Dermis microvascular lymphatic vessel endothelial cell (primary cell): ENCODE measurements at regions not wholly inside any gene's neighbourhood (a gene's known extent, or its start where the extent isn't known, plus 50 kb on each side); places are given as distances from the start of the nearest gene placed in this dataset.

Experiments
- DNase-seq, 2 donors: peaks; one replicate each; pipeline versions ENCODE4 v3.0.0 to v3.0.0-alpha.2; 2010; ENCODE audit warnings: low read depth in 2 of 2

- no peak for DNase-seq
Measured at GRCh38 chr19:34824686-34825085, 51.7 kb upstream of the ZNF599 start.
